DOHH2 (cell line): ENCODE measurements at regions not wholly inside any gene's neighbourhood (a gene's known extent, or its start where the extent isn't known, plus 50 kb on each side); places are given as distances from the start of the nearest gene placed in this dataset.

ENCODE experiments used
- H3F3A ChIP-seq: fragments of 200-600 bp; sonication (generic), shearing (Covaris generic); 2 replicates; pipeline ENCODE4 v1.6.0; 2016; ENCODE audit warnings: antibody characterized with exemption, mild to moderate bottlenecking; ENCODE audit not compliant: control insufficient read depth, insufficient read depth
- H3K27ac ChIP-seq: fragments of 200-600 bp; sonication (generic); 2 replicates; pipeline ENCODE4 v1.5.1; 2014; ENCODE audit warnings: low read depth, mild to moderate bottlenecking, low read length, moderate library complexity
- H3K27me3 ChIP-seq: fragments of 200-600 bp; sonication (generic); 2 replicates; pipeline ENCODE4 v1.6.1; 2014; ENCODE audit warnings: mild to moderate bottlenecking, low read length, mixed read lengths; ENCODE audit not compliant: control insufficient read depth
- H3K36me3 ChIP-seq: fragments of 200-600 bp; sonication (generic); 2 replicates; pipeline ENCODE4 v1.6.1; 2014; ENCODE audit warnings: mild to moderate bottlenecking, low read length, moderate library complexity, mixed read lengths; ENCODE audit not compliant: control insufficient read depth
- H3K4me1 ChIP-seq: fragments of 200-600 bp; sonication (generic); 2 replicates; pipeline ENCODE4 v1.6.1; 2014; ENCODE audit warnings: mild to moderate bottlenecking, low read length, mixed read lengths; ENCODE audit not compliant: control insufficient read depth
- H3K4me2 ChIP-seq: fragments of 200-600 bp; sonication (generic); 2 replicates; pipeline ENCODE4 v1.6.0; 2014; ENCODE audit warnings: mild to moderate bottlenecking, low read length, moderate library complexity
- H3K4me3 ChIP-seq: fragments of 200-600 bp; sonication (generic); 2 replicates; pipeline ENCODE4 v1.5.1; 2014; ENCODE audit warnings: mild to moderate bottlenecking, low read length, mixed read lengths
- H3K79me2 ChIP-seq: fragments of 200-600 bp; sonication (generic); 2 replicates; pipeline ENCODE4 v1.6.1; 2014; ENCODE audit warnings: mild to moderate bottlenecking, low read length, mixed read lengths; ENCODE audit not compliant: control insufficient read depth
- H3K9me2 ChIP-seq: fragments of 200-600 bp; sonication (generic); replicated peaks from 2 replicates; pipeline ENCODE4 v1.6.1; 2014; ENCODE audit warnings: mild to moderate bottlenecking, low read length, mixed read lengths; ENCODE audit not compliant: control insufficient read depth
- H3K9me3 ChIP-seq: fragments of 200-600 bp; sonication (generic); 2 replicates; pipeline ENCODE4 v1.6.1; 2014; ENCODE audit warnings: antibody characterized with exemption, low read length, mixed read lengths; ENCODE audit not compliant: control insufficient read depth, insufficient read depth
- H4K20me1 ChIP-seq: fragments of 200-600 bp; sonication (generic); 2 replicates; pipeline ENCODE4 v1.6.0; 2014; ENCODE audit warnings: low read depth, mild to moderate bottlenecking, antibody characterized with exemption, low read length, moderate library complexity; ENCODE audit not compliant: control insufficient read depth, insufficient read depth
- CTCF ChIP-seq: fragments of 200-600 bp; sonication (generic); IDR thresholded peaks from one replicate; pipeline ENCODE4 v1.5.1; 2014; ENCODE audit warnings: antibody characterized with exemption, mild to moderate bottlenecking, low read depth, low read length; ENCODE audit not compliant: poor library complexity, severe bottlenecking
- EZH2phosphoT487 ChIP-seq: fragments of 200-600 bp; sonication (generic); IDR thresholded peaks from 2 replicates; pipeline ENCODE4 v1.6.1; 2017; ENCODE audit warnings: borderline replicate concordance, mild to moderate bottlenecking, antibody characterized with exemption, low read length, moderate library complexity, mixed read lengths

GRCh38 chr3:6260551-6261191, 600.2 kb upstream of the GRM7 start:
- no peak overlapping the region for H3K27ac ChIP-seq
- H3K27me3 ChIP-seq: no peaks in the 10 kb centered on the region
- H3F3A ChIP-seq: no peaks in the 10 kb centered on the region
- H3K4me3 ChIP-seq: no peak overlapping the region
- H3K36me3 ChIP-seq: no peaks in the 10 kb centered on the region
- no peaks in the 10 kb centered on the region for H3K79me2 ChIP-seq
- no peaks in the 10 kb centered on the region for H3K9me3 ChIP-seq
- H3K4me1 ChIP-seq: peaks cover 25% of the 10 kb centered on the region
- no peaks in the 10 kb centered on the region for H3K9me2 ChIP-seq
- no peak for TF ChIP-seq EZH2phosphoT487
- no peak for TF ChIP-seq CTCF
- no peak overlapping the region for H3K4me2 ChIP-seq
- H4K20me1 ChIP-seq: no peaks in the 10 kb centered on the region

- Histone ChIP-seq H3K79me2 (no peaks in the 10 kb centered on the region), H4K20me1 (no peaks in the 10 kb centered on the region), H3K27ac (no peak overlapping the region), H3K4me1 (peaks cover 30% of the 10 kb centered on the region), H3K4me2 (no peak overlapping the region), H3K9me2 (no peaks in the 10 kb centered on the region), H3K27me3 (no peaks in the 10 kb centered on the region), H3K36me3 (no peaks in the 10 kb centered on the region), H3K4me3 (no peak overlapping the region), H3K9me3 (no peaks in the 10 kb centered on the region), H3F3A (no peaks in the 10 kb centered on the region)
- TF ChIP-seq EZH2phosphoT487: no peak
- no peak for TF ChIP-seq CTCF
Measured at GRCh38 chr3:6262010-6262409, 598.9 kb upstream of the GRM7 start.

GRCh38 chr3:6264036-6264435, 596.9 kb upstream of the GRM7 start:
- no peaks in the 10 kb centered on the region for H3F3A ChIP-seq
- H3K9me3 ChIP-seq: no peaks in the 10 kb centered on the region
- no peak overlapping the region; the same call in 1 of the 2 replicates for H3K4me2 ChIP-seq
- no peak overlapping the region for H3K27ac ChIP-seq
- no peak overlapping the region for H3K4me3 ChIP-seq
- no peaks in the 10 kb centered on the region for H4K20me1 ChIP-seq
- H3K36me3 ChIP-seq: no peaks in the 10 kb centered on the region
- no peaks in the 10 kb centered on the region for H3K9me2 ChIP-seq
- peaks cover 24% of the 10 kb centered on the region for H3K4me1 ChIP-seq
- TF ChIP-seq EZH2phosphoT487: no peak
- no peak for TF ChIP-seq CTCF
- H3K79me2 ChIP-seq: no peaks in the 10 kb centered on the region
- H3K27me3 ChIP-seq: no peaks in the 10 kb centered on the region
